ENCODE measurements at regions not wholly inside any gene's neighbourhood (a gene's known extent, or its start where the extent isn't known, plus 50 kb on each side); places are given as distances from the start of the nearest gene placed in this dataset.

- Histone ChIP-seq H2AFZ (ENCODE audit: low read depth, low read length) (no peak overlapping the region), H3K27ac (ENCODE audit: low read length) (no peak overlapping the region), H3K36me3 (replicated peaks; ENCODE audit: low read depth, low read length) (no peaks in the 10 kb centered on the region), H4K20me1 (ENCODE audit: insufficient read depth, low read length) (no peaks in the 10 kb centered on the region), H3K4me1 (ENCODE audit: low read length) (peaks cover 18% of the 10 kb centered on the region), H3K9ac (ENCODE audit: low read length) (no peak overlapping the region), H3K4me3 (ENCODE audit: low read length) (no peak overlapping the region), H3K27me3 (ENCODE audit: low read depth, low read length) (peaks cover 53% of the 10 kb centered on the region), H3K9me3 (ENCODE audit: insufficient read depth, low read length) (no peaks in the 10 kb centered on the region), H3K4me2 (ENCODE audit: low read length) (no peak overlapping the region), H3K79me2 (ENCODE audit: low read length) (no peaks in the 10 kb centered on the region)
- TF ChIP-seq CTCF (IDR thresholded peaks at IDR 0.05; ENCODE audit: low read depth, low read length) (no peak), EZH2phosphoT487 (IDR thresholded peaks at IDR 0.05; ENCODE audit: low read depth) (no peak)
Measured at GRCh38 chr14:29220072-29220471, 453.5 kb downstream of the FOXG1 start.

- Histone ChIP-seq H2AFZ (ENCODE audit: low read depth, low read length) (no peak overlapping the region), H3K4me1 (ENCODE audit: low read length) (peaks cover 18% of the 10 kb centered on the region), H3K4me3 (ENCODE audit: low read length) (no peak overlapping the region), H3K9ac (ENCODE audit: low read length) (no peak overlapping the region), H4K20me1 (ENCODE audit: insufficient read depth, low read length) (no peaks in the 10 kb centered on the region), H3K27ac (ENCODE audit: low read length) (no peak overlapping the region), H3K79me2 (ENCODE audit: low read length) (no peaks in the 10 kb centered on the region), H3K9me3 (ENCODE audit: insufficient read depth, low read length) (no peaks in the 10 kb centered on the region), H3K4me2 (ENCODE audit: low read length) (no peak overlapping the region), H3K36me3 (replicated peaks; ENCODE audit: low read depth, low read length) (no peaks in the 10 kb centered on the region), H3K27me3 (ENCODE audit: low read depth, low read length) (peaks cover 49% of the 10 kb centered on the region)
- no peak for TF ChIP-seq CTCF (IDR thresholded peaks at IDR 0.05; ENCODE audit: low read depth, low read length)
- no peak for TF ChIP-seq EZH2phosphoT487 (IDR thresholded peaks at IDR 0.05; ENCODE audit: low read depth)
Measured at GRCh38 chr14:29220566-29220965, 454.0 kb downstream of the FOXG1 start.

GRCh38 chr14:29222006-29222405 is 455.4 kb downstream of the FOXG1 start:
- Histone ChIP-seq H3K4me1 (ENCODE audit: low read length) (peaks cover 9% of the 10 kb centered on the region), H3K4me2 (ENCODE audit: low read length) (no peak overlapping the region), H3K36me3 (replicated peaks; ENCODE audit: low read depth, low read length) (no peaks in the 10 kb centered on the region), H4K20me1 (ENCODE audit: insufficient read depth, low read length) (no peaks in the 10 kb centered on the region), H2AFZ (ENCODE audit: low read depth, low read length) (no peak overlapping the region), H3K9ac (ENCODE audit: low read length) (no peak overlapping the region), H3K27ac (ENCODE audit: low read length) (no peak overlapping the region), H3K4me3 (ENCODE audit: low read length) (no peak overlapping the region), H3K79me2 (ENCODE audit: low read length) (no peaks in the 10 kb centered on the region), H3K27me3 (ENCODE audit: low read depth, low read length) (peaks cover 40% of the 10 kb centered on the region), H3K9me3 (ENCODE audit: insufficient read depth, low read length) (no peaks in the 10 kb centered on the region)
- no peak for TF ChIP-seq CTCF (IDR thresholded peaks at IDR 0.05; ENCODE audit: low read depth, low read length)
- no peak for TF ChIP-seq EZH2phosphoT487 (IDR thresholded peaks at IDR 0.05; ENCODE audit: low read depth)

- peak overlapping the region; percentile 54 for H3K4me2 ChIP-seq (ENCODE audit: low read length)
- TF ChIP-seq EZH2phosphoT487 (IDR thresholded peaks at IDR 0.05; ENCODE audit: low read depth) (no peak), CTCF (IDR thresholded peaks at IDR 0.05; ENCODE audit: low read depth, low read length) (peak; percentile 87)
- peaks cover 33% of the 10 kb centered on the region for H3K27me3 ChIP-seq (ENCODE audit: low read depth, low read length)
- no peaks in the 10 kb centered on the region for H3K36me3 ChIP-seq (replicated peaks; ENCODE audit: low read depth, low read length)
- no peak overlapping the region for H3K27ac ChIP-seq (ENCODE audit: low read length)
- no peak overlapping the region for H3K9ac ChIP-seq (ENCODE audit: low read length)
- no peaks in the 10 kb centered on the region for H4K20me1 ChIP-seq (ENCODE audit: insufficient read depth, low read length)
- H3K79me2 ChIP-seq (ENCODE audit: low read length): no peaks in the 10 kb centered on the region
- 0 out of 2 replicates have a peak overlapping the region, but pooled peaks have one; percentile 7 for H3K4me3 ChIP-seq (ENCODE audit: low read length)
- peaks cover 1% of the 10 kb centered on the region; the same call in 1 of the 2 replicates for H3K4me1 ChIP-seq (ENCODE audit: low read length)
- H3K9me3 ChIP-seq (ENCODE audit: insufficient read depth, low read length): no peaks in the 10 kb centered on the region
- no peak overlapping the region for H2AFZ ChIP-seq (ENCODE audit: low read depth, low read length)
Measured at GRCh38 chr14:29222671-29223268, 456.2 kb downstream of the FOXG1 start.

All from OCI-LY3 (cell line).